HG03342 (cell line): ENCODE measurements at regions not wholly inside any gene's neighbourhood (a gene's known extent, or its start where the extent isn't known, plus 50 kb on each side); places are given as distances from the start of the nearest gene placed in this dataset.
"Not testable (repeated sequence)": the region's sequence is repeated elsewhere in the genome, so short reads cannot be mapped to it uniquely, and the experiment has no call there.

ENCODE experiments used
- ATAC-seq: cut with Tn5 transposase; IDR thresholded peaks from one replicate; pipeline ENCODE4 v1.9.1; 2021; ENCODE audit warnings: mild to moderate bottlenecking, moderate library complexity; ENCODE audit not compliant: unreplicated experiment

GRCh38 chr1:229139331-229140118, 131.4 kb upstream of the RAB4A start:
- ATAC-seq: peak; percentile 63

GRCh38 chr1:229140119-229140396, 130.9 kb upstream of the RAB4A start:
- ATAC-seq: no peak

GRCh38 chr1:229141271-229141670, 129.6 kb upstream of the RAB4A start:
- ATAC-seq: no peak

GRCh38 chr1:229141689-229142377, 129.1 kb upstream of the RAB4A start:
- ATAC-seq: no peak

GRCh38 chr1:229142471-229142870, 128.4 kb upstream of the RAB4A start:
- ATAC-seq: no peak

- ATAC-seq: no peak
These were observed 124.3 kb upstream of the RAB4A start for GRCh38 chr1:229146647-229147046.

- no peak for ATAC-seq
These were observed 123.8 kb upstream of the RAB4A start for GRCh38 chr1:229147072-229147471.

GRCh38 chr1:229148041-229148671, 122.8 kb upstream of the RAB4A start:
- ATAC-seq: no peak

GRCh38 chr1:229148743-229149142, 122.2 kb upstream of the RAB4A start:
- ATAC-seq: no peak

GRCh38 chr1:229149435-229149834, 121.5 kb upstream of the RAB4A start:
- ATAC-seq: no peak

- ATAC-seq: no peak
These were observed 120.4 kb upstream of the RAB4A start for GRCh38 chr1:229150518-229150917.

- ATAC-seq: not testable (repeated sequence)
These were observed 119.5 kb upstream of the RAB4A start for GRCh38 chr1:229151412-229151811.

- no peak for ATAC-seq
These were observed 118.6 kb upstream of the RAB4A start for GRCh38 chr1:229152311-229152710.

GRCh38 chr1:229153955-229154548, 116.9 kb upstream of the RAB4A start:
- ATAC-seq: no peak

- ATAC-seq: no peak
These were observed 116.1 kb upstream of the RAB4A start for GRCh38 chr1:229154811-229155210.

- ATAC-seq: no peak
These were observed 115.4 kb upstream of the RAB4A start for GRCh38 chr1:229155472-229155871.

GRCh38 chr1:229156872-229157271, 114.0 kb upstream of the RAB4A start:
- ATAC-seq: no peak

GRCh38 chr1:229157480-229157879, 113.4 kb upstream of the RAB4A start:
- no peak for ATAC-seq

- no peak for ATAC-seq
These were observed 112.5 kb upstream of the RAB4A start for GRCh38 chr1:229158341-229158921.

- no peak for ATAC-seq
These were observed 112.0 kb upstream of the RAB4A start for GRCh38 chr1:229158927-229159326.
